ENCODE measurements at regions not wholly inside any gene's neighbourhood (a gene's known extent, or its start where the extent isn't known, plus 50 kb on each side); places are given as distances from the start of the nearest gene placed in this dataset.

DNA sequence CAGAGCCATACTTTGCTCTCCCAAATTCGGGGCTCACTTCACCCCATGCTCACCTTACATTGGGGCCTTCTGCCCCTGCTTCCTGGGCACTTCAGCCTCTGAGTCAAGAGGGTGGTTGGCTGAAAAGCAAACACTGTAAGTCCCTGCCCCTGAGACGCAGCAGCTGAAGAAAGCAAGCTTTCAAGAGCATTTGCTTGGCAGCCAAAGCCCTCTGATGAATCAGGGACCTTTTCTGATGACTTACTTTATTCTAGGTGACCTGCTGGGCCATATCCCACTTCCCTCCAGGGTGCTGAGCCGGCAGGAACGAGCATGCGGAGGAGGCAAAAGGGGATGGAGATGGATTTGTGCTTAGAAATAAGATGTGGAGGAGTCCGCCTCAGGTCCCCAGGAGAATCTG lies 147.0 kb upstream of the TNRC6C start:
- TF ChIP-seq CTCF (IDR thresholded peaks at IDR 0.05; ENCODE audit: low read depth, low read length): no peak
- no peak for DNase-seq (ENCODE audit: extremely low read depth, low read depth)

DNA sequence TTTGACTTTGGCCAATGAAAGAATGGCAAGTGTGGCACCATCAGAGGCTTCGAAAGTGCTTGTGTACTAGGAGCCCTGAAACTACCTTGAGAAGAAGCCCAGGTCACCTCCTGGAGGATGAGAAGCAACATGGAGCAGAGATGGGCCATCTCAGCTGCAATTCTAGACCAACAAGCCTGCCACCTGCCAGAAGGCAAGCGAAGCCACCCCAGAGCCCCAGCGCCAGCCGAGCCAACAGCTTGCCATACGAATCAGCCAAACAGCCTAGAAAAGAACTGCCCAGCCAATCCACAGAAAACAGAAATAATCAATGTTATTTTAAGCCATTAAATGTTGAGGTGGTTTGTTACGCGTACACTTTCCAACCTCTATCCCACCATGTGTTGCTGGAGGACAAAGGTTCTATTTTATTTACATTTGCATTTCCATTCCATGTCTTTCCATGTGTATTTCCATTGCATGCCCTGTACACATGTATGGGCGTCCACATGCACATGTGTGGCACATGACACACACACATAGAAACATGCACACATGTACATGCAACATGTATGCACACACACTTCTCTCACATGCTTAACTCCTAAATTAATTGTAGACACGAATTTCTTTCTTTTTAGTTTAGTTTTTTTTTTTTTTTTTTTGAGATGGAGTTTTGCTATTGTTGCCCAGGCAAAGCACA lies 144.3 kb upstream of the TNRC6C start:
- no peak for DNase-seq (ENCODE audit: extremely low read depth, low read depth)
- TF ChIP-seq CTCF (IDR thresholded peaks at IDR 0.05; ENCODE audit: low read depth, low read length): no peak

DNA sequence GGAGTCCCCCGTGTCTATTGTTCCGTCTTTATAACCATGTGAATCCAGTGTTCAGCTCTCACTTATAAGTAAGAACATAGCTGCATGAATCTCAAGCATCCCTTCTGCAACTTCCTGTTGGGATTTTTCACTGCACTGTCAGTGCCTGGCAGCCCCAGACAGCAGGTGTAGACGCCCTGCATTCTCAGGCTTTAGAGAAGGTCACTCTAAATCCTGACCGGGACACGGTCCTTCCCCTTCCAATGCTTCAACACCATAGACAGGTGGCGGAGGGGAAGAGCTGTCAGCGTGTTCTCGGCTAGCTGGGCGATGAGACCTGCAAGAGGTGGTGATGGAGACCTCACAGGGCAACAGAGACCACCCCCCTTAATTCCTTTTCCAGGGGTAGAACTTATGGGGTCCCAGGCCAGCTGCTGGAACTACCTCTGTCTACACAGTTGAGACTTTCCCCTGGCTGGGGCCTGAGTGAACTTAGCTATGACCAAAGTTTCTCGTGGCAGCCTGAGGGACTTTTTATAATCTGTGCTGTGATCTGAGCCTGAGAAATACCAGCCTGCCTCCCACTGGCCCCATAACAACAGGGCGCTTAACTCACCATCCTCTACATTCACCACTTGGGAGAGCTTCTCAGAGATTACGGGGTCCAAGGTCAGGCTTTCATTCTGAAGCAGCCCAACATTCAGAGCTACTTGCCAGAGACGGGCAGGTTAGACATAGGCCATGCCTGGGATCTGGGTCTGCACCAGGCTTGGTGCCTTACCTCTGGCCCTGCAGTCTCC lies 143.2 kb upstream of the TNRC6C start:
- no peak for TF ChIP-seq CTCF (IDR thresholded peaks at IDR 0.05; ENCODE audit: low read depth, low read length)
- DNase-seq (ENCODE audit: extremely low read depth, low read depth): no peak

DNA sequence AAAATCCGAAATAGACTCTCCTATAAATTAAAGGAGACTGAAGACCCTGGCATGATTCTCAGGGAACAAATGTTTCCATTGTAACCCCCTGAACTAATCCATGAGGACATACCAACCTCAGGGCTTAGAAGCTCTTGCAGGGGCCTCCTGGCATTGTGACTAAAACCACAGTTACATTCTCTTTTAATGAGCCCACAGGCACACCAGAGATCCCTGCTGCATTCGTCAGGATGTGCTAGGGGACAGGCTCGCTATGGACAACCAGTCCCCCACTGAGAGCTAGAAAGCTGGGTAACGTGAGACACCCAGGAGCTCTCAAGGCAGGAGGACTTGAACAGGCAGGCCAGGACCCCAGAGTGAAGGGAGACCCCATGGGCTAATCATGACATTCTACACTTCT lies 140.6 kb upstream of the TNRC6C start:
- no peak for TF ChIP-seq CTCF (IDR thresholded peaks at IDR 0.05; ENCODE audit: low read depth, low read length)
- no peak for DNase-seq (ENCODE audit: extremely low read depth, low read depth)

DNA sequence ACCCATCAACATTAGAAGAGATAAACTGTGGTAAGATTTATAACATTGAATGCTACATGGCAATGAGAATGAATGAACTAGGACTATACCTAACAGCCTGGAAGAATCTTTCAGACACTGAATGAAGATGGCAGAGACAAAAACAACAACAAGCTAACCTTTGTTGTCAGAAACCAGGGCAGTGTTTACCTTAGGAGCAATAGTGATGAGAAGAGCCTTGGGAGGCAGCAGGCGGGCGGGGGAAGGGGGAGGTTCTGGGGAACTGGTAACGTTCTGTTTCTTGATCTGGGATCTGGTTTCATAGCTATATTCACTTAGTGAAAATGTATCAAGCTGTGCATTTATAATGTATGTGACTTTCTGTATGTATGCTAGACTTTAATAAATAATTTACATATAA lies 139.0 kb upstream of the TNRC6C start:
- DNase-seq (ENCODE audit: extremely low read depth, low read depth): no peak
- no peak for TF ChIP-seq CTCF (IDR thresholded peaks at IDR 0.05; ENCODE audit: low read depth, low read length)

DNA sequence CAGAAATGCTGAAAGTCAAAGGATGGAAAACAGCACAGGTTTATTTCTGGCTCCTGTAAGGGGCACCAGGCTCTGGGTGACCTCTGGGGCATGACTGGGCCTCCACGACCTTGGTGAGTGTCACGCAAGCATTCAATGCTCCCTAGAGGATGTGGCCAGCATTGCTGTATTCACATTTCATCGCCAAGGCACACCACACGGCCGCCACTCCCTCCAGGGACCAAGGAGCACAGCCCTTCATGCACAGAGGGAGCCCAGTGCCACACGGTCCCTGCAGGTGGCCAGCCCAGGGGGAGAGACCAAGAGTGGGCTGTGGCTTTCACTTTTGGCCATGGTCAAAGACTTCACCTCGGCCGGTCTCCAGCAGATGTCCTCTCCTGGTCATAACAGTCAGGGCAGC lies 137.4 kb upstream of the TNRC6C start:
- DNase-seq (ENCODE audit: extremely low read depth, low read depth): no peak
- TF ChIP-seq CTCF (IDR thresholded peaks at IDR 0.05; ENCODE audit: low read depth, low read length): no peak

GRCh38 chr17:77822302-77823030 lies 136.0 kb upstream of the TNRC6C start:
- DNase-seq (ENCODE audit: extremely low read depth, low read depth): no peak
- no peak for TF ChIP-seq CTCF (IDR thresholded peaks at IDR 0.05; ENCODE audit: low read depth, low read length)

Measured in AG09319 (cell line).